Stimulated activated CD4-positive, alpha-beta T cell treated with anti-CD3 and anti-CD28 coated beads, Interleukin-15, amount 100 ng/mL, for 48 hours (primary cell): ENCODE measurements at regions not wholly inside any gene's neighbourhood (a gene's known extent, or its start where the extent isn't known, plus 50 kb on each side); places are given as distances from the start of the nearest gene placed in this dataset.
"Not testable (repeated sequence)": the region's sequence is repeated elsewhere in the genome, so short reads cannot be mapped to it uniquely, and the experiment has no call there.

Experiments
- DNase-seq, 2 donors: peaks; one replicate each; pipeline ENCODE4 v3.0.0-alpha.2; 2020; ENCODE audit warnings: low read depth in 2 of 2

DNA sequence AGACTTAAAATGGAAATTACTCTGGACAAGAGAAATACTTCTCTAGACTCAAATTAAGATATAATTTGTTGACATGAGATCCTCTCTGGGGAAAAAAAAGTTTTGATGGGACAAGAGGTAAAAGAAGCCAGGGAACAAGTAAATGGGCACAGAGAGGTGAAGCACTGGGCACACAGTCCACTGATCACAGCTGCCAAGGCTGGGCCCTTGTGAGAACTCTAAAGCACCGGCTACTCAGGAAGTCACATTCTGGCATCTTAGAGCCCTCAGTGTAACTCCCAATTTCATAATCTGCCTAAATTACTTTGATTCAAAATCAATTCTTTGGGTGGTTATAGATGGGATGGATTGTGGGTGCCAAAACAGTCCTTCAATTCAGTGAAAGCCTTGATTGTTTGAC is 123.2 kb upstream of the CACNA2D1 start:
- DNase-seq, result no peak

GRCh38 chr7:82562716-82563404 is 119.3 kb upstream of the CACNA2D1 start:
- DNase-seq, result no peak

- DNase-seq, result no peak
Observed at GRCh38 chr7:82559193-82559805, 115.7 kb upstream of the CACNA2D1 start.

GRCh38 chr7:82549616-82550285 is 106.2 kb upstream of the CACNA2D1 start:
- DNase-seq, result no peak

DNA sequence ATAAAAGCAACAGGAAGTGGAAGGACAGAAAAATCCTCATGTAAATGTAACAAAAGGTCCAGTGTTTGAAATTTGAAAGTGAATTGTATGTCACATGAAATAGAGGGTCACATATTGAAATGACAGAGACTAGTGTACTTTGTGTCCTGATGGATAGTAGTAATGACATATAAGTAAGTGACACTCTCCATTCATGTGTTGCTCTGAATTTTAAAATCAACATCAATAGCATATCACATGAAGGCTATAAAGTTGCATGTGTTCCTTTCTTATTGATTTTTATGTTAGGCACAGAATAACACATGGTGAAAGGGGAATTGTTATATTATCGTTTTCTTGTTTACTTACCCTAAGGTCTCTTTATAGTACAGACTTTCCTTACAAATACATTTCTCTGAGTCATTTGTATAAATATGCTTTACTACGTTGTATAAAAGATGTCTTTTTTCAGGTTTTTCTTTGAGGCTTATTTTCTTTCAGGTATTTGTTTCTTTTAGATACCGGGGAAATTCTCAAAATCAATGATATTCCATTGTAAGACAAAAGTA is 104.6 kb upstream of the CACNA2D1 start:
- DNase-seq, result no peak

DNA sequence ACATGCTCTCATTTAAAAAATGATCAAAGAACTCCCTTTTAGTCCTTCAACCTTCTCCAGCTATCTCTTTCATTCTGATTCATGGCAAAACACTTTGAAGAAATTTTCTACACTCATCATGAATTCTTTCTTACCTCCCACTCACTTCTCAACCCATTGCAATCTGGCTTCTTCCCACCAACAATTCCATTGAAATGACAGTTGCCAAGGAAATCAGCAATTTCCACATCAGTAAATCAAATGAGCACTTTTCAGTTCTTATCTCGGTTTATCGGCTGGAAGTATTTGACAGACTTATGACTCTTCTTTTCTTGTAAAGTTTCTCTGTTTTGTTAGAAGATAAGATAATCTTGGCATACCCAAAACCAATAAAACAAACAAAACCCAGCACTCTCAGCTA is 99.1 kb upstream of the CACNA2D1 start:
- no peak for DNase-seq

DNA sequence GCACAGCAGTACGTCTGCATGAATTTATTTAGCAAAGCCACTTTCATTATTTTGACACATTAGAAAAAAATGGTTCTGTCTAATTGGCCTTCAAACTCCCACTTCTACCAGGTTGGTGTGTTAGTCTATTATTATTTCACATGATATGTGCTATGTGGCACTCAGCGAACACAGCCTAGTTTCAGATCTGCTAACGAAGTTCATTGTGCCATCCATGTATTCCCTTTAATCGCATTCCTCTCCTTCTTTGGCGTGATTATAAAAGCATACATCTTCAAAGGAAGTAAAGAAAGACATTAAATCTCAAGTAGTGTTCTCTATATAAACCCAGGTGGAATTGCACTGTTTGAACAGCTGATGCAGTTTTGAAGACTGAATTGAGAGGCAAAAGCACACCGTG is 96.4 kb upstream of the CACNA2D1 start:
- no peak for DNase-seq

DNA sequence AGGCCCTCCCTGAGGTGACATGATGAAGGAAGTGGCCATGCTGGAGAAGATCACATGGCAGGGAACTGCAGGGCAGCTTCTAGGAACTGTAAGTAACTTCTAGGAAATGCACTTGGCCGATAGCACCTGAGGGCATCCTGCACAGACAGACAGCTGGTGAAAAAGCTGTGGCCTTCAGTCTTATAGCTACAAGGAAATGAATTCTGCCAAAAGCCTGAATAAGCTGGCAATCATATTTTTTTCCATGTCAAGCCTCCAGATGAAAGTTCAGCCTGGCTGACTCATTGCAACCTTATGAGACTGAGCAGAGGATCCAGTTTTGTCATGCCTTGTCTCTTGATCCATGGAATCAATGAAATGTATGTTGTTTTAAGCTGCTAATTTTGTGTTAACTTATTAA is 91.1 kb upstream of the CACNA2D1 start:
- no peak for DNase-seq

DNA sequence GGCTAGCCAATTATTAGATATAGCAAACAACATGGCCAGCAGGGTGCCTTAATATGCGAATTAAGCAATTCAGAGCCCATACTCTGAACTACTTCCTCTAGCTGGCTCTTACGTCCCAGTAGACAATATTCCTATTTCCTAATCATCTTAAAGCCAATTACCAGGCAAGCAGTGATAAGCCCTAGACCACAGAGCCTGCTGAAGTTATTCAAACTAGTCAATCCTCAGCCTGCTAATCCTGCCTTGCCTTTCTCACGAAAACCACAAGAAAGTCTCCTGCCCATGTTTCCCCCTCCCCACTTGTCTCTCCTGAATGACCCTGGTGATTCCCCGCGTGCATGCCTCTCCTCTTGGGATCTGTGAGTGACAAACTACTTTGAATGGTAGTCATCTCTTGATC is 86.8 kb upstream of the CACNA2D1 start:
- no peak for DNase-seq

GRCh38 chr7:82528577-82529310 is 85.2 kb upstream of the CACNA2D1 start:
- DNase-seq, result no peak

- no peak for DNase-seq
Observed at GRCh38 chr7:82527851-82528250, 84.3 kb upstream of the CACNA2D1 start.

DNA sequence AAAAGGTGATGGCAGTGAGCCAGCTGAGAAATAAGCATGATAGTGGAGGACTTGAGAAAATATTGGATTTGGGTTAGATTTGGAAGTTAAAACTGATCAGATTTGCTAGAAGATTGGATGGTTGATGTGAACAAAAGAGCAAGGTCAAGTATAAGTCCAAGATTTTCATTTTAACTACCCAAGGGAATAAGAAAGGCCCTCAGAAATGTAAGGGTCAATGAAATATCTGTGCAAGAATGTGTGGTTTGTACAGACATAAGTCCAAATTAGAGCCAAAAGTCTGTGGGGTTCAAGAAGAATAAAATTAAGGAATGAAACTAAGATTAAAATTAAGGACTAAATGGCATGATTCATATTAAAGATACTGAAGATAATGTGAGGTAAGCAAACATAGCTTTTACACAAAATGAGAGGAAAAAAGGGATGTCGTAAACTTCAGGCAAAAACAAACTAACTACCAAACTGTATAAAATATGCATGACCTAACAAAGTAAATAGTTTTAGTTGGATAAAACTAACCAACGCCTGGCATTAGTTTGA is 78.4 kb upstream of the CACNA2D1 start:
- DNase-seq, result no peak

DNA sequence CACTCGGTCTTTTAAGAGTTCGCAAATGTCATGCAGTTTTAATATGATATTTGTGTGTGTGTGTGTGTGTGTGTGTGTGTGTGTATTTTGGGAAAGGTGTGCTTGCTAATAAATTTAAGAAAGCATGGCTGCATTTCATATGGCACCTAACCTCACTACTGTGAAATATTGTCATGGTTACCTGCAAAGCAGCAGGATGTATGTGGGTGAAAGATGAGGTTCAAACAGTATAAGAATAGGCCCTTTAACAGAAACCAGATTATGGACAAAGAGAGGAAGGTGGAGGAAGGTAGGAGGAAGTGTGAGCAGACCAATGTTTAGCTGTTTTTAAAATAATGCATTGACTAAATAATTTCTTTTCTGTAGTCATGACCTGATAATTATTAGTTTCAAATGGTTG is 73.5 kb upstream of the CACNA2D1 start:
- DNase-seq, result no peak

DNA sequence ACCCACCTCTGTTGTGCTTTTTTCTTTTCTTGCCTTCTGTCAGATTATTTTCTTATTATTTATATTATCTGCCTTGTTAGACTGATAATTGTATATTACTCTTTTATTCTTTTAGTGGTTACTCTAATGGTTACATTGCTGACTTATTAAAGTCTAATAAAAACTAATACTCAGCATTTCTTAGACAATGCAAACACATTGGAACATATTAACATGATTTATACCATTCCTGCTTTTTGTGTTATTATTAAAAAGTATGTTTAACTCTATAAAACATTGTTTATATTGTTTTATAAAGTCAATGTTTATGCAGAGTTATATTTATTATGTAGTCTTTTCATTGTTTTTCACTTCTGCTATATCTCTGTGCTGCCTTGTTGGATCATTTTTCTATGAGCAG is 68.0 kb upstream of the CACNA2D1 start:
- DNase-seq, result no peak

DNA sequence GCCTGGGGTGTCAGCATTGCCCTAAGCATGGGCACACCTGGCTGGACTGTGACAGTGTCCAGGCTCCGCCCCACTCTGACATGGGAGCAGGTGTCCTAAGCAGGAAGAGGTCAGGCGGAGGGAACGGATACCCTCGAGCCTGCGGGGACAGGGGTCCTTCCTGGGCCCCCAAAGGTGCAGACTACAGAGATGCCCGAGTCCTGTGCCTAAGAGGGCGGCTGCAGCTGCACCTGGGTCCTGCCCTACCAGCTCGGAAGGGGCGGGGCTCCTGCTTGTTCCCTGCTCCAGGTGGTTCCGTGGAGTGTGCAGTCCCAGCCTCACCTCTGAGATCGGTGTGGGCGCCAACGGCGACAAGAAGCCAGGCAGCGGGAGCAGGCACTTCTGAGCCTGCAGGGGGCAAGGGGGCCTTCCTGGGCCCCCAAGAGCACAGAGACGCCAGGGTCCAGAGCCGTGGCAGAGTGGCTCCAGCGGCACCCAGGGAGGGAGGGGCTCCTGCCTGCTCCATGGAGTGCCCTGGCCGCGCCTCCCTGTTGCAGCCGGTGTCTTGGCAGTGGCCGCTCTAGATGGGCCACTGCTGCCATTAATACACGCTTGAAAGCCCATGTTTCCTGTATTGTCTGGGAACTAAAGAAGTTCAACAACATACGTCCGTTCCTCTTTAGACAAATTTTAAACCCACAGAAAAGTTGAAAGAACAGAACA is 64.5 kb upstream of the CACNA2D1 start:
- DNase-seq, result no peak

- no peak for DNase-seq
Observed at GRCh38 chr7:82507365-82507975, 63.9 kb upstream of the CACNA2D1 start.

DNA sequence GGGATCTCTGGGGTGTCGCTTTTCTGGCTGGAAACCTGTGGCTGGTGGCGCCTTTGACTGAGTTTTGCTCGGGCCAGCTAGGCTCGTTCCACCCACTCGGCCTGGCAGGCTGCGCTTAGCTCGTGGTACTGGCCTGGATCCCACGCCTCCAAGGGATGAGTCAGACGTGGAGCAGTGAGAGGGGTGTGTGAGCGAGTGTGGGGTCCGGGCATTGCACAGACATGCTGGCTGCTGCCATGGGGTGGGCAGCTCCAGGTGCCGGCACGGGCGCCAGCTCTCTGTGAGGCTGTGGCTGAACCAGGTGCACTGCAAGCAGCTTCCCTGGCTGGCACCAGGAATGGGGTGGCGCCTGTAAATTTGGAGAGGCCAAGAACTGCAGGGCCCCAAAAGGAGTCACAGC is 63.1 kb upstream of the CACNA2D1 start:
- no peak for DNase-seq

DNA sequence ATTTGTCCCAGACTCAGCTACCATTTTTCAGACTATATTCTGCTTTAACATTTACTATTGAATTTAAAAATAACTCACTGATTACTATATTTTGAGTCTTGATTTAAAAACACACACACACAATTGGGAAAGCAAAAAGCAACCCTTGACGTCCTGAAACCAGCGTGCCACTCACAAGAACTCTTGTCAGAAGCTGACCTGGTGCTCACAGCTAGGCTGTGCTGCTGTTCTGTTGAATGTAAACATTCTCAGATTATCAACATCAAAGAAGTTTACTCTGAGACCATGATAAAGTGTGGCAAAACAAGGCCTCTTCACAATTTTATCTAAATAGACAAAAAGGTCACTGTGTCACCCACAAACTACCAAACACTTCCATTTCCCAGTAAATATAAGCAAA is 62.6 kb upstream of the CACNA2D1 start:
- no peak for DNase-seq

- no peak for DNase-seq
Observed at GRCh38 chr7:82501346-82501745, 57.8 kb upstream of the CACNA2D1 start.

DNA sequence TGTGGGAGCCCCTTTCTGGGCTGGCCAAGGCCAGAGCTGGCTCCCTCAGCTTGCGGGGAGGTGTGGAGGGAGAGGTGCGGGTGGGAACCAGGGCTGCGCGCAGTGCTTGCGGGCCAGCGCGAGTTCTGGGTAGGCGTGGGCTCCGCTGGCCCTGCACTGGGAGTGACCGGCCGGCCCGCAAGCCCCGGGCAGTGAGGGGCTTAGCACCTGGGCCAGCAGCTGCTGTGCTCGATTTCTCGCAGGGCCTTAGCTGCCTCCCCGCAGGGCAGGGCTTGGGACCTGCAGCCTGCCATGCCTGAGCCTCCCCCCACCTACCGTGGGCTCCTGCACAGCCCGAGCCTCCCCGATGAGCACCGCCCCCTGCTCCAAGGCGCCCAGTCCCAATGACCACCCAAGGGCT is 56.0 kb upstream of the CACNA2D1 start:
- DNase-seq, result not testable (repeated sequence)

DNA sequence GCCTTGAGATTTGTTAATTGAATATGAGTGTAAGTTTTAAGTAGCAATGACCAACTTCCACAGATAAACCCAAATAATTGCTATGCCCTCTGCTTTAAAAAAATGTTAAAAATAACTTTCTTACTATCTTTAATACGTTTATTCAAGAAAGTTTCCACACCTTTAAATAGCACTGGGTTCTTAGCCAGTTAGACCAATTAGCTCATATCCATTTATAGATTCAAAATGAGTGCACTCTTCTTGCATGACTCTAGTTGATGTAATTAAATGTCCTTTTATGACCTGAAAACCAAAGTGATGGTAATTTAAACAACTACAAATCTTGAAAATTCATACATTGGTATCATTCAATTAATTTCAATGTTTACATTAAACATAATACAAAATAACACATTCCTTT is 50.8 kb upstream of the CACNA2D1 start:
- no peak for DNase-seq
